ENCODE measurements at regions not wholly inside any gene's neighbourhood (a gene's known extent, or its start where the extent isn't known, plus 50 kb on each side); places are given as distances from the start of the nearest gene placed in this dataset.

DNA sequence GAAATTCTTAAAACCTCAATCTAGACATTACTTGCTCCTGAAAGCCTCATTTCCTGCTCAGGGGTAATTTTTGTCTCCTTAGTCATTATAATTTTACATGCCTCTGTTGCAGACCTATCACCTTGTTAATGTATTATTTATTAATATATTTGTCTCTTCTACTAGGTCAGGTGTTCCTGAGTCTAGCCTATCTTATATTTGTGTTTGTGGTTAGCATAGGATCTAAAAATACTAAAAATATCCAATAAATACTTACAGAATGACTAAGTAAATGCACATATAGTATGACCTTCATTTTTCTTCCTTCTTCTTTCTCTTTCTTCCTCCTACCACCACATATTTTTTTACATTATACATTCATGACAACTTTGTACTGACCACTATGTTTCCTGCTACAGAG, 268.9 kb upstream of the HS3ST5 start (continued):
- TF ChIP-seq, protein P1, sequence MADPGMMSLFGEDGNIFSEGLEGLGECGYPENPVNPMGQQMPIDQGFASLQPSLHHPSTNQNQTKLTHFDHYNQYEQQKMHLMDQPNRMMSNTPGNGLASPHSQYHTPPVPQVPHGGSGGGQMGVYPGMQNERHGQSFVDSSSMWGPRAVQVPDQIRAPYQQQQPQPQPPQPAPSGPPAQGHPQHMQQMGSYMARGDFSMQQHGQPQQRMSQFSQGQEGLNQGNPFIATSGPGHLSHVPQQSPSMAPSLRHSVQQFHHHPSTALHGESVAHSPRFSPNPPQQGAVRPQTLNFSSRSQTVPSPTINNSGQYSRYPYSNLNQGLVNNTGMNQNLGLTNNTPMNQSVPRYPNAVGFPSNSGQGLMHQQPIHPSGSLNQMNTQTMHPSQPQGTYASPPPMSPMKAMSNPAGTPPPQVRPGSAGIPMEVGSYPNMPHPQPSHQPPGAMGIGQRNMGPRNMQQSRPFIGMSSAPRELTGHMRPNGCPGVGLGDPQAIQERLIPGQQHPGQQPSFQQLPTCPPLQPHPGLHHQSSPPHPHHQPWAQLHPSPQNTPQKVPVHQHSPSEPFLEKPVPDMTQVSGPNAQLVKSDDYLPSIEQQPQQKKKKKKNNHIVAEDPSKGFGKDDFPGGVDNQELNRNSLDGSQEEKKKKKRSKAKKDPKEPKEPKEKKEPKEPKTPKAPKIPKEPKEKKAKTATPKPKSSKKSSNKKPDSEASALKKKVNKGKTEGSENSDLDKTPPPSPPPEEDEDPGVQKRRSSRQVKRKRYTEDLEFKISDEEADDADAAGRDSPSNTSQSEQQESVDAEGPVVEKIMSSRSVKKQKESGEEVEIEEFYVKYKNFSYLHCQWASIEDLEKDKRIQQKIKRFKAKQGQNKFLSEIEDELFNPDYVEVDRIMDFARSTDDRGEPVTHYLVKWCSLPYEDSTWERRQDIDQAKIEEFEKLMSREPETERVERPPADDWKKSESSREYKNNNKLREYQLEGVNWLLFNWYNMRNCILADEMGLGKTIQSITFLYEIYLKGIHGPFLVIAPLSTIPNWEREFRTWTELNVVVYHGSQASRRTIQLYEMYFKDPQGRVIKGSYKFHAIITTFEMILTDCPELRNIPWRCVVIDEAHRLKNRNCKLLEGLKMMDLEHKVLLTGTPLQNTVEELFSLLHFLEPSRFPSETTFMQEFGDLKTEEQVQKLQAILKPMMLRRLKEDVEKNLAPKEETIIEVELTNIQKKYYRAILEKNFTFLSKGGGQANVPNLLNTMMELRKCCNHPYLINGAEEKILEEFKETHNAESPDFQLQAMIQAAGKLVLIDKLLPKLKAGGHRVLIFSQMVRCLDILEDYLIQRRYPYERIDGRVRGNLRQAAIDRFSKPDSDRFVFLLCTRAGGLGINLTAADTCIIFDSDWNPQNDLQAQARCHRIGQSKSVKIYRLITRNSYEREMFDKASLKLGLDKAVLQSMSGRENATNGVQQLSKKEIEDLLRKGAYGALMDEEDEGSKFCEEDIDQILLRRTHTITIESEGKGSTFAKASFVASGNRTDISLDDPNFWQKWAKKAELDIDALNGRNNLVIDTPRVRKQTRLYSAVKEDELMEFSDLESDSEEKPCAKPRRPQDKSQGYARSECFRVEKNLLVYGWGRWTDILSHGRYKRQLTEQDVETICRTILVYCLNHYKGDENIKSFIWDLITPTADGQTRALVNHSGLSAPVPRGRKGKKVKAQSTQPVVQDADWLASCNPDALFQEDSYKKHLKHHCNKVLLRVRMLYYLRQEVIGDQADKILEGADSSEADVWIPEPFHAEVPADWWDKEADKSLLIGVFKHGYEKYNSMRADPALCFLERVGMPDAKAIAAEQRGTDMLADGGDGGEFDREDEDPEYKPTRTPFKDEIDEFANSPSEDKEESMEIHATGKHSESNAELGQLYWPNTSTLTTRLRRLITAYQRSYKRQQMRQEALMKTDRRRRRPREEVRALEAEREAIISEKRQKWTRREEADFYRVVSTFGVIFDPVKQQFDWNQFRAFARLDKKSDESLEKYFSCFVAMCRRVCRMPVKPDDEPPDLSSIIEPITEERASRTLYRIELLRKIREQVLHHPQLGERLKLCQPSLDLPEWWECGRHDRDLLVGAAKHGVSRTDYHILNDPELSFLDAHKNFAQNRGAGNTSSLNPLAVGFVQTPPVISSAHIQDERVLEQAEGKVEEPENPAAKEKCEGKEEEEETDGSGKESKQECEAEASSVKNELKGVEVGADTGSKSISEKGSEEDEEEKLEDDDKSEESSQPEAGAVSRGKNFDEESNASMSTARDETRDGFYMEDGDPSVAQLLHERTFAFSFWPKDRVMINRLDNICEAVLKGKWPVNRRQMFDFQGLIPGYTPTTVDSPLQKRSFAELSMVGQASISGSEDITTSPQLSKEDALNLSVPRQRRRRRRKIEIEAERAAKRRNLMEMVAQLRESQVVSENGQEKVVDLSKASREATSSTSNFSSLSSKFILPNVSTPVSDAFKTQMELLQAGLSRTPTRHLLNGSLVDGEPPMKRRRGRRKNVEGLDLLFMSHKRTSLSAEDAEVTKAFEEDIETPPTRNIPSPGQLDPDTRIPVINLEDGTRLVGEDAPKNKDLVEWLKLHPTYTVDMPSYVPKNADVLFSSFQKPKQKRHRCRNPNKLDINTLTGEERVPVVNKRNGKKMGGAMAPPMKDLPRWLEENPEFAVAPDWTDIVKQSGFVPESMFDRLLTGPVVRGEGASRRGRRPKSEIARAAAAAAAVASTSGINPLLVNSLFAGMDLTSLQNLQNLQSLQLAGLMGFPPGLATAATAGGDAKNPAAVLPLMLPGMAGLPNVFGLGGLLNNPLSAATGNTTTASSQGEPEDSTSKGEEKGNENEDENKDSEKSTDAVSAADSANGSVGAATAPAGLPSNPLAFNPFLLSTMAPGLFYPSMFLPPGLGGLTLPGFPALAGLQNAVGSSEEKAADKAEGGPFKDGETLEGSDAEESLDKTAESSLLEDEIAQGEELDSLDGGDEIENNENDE (IDR thresholded peaks at IDR 0.05; ENCODE audit: insufficient replicate concordance, low read length): no peak
- TF ChIP-seq BACH1 (IDR thresholded peaks at IDR 0.05; ENCODE audit: low read length) (no peak), TBP (IDR thresholded peaks at IDR 0.05; ENCODE audit: low read depth, low read length) (no peak), SIN3A (conservative IDR thresholded peaks at IDR 0.05 in 1 of 2, IDR thresholded peaks at IDR 0.05 in 1 of 2; ENCODE audit: low read depth in 1 of 2, low read length in 2 of 2) (no peak), EGR1 (IDR thresholded peaks at IDR 0.05; ENCODE audit: borderline replicate concordance, low read depth, low read length) (no peak), NANOG (IDR thresholded peaks at IDR 0.05; ENCODE audit: insufficient read depth, low read depth, low read length, poor library complexity, severe bottlenecking) (no peak), SUZ12 (IDR thresholded peaks at IDR 0.05; ENCODE audit: low read length) (no peak), CHD1 (IDR thresholded peaks at IDR 0.05; ENCODE audit: low read depth, low read length) (no peak), RBBP5 (IDR thresholded peaks at IDR 0.05; ENCODE audit: borderline replicate concordance, low read depth, low read length) (no peak), GABPA (IDR thresholded peaks at IDR 0.05; ENCODE audit: borderline replicate concordance, insufficient read depth, low read length) (no peak)
- TF ChIP-seq, protein P2, sequence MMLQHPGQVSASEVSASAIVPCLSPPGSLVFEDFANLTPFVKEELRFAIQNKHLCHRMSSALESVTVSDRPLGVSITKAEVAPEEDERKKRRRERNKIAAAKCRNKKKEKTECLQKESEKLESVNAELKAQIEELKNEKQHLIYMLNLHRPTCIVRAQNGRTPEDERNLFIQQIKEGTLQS (IDR thresholded peaks at IDR 0.05; ENCODE audit: insufficient read depth, low read depth, low read length): no peak
